Subcutaneous abdominal adipose tissue (tissue), 5 donors: ENCODE measurements at regions not wholly inside any gene's neighbourhood (a gene's known extent, or its start where the extent isn't known, plus 50 kb on each side); places are given as distances from the start of the nearest gene placed in this dataset.

ENCODE experiments used
- H3K27ac ChIP-seq: one replicate; pipeline ENCODE4 v1.7.0; 2013; ENCODE audit warnings: low read depth, mild to moderate bottlenecking, inconsistent platforms, low read length, moderate library complexity
- H3K27me3 ChIP-seq, 5 donors: one replicate each; pipeline ENCODE4 v1.7.0; 2013; ENCODE audit warnings: low read length in 5 of 5, inconsistent platforms in 1 of 5; ENCODE audit not compliant: control insufficient read depth in 5 of 5, insufficient read depth in 4 of 5
- H3K36me3 ChIP-seq, 5 donors: one replicate each; pipeline ENCODE4 v1.7.0; 2013; ENCODE audit warnings: low read length in 5 of 5; ENCODE audit not compliant: control insufficient read depth in 5 of 5, insufficient read depth in 5 of 5
- H3K4me1 ChIP-seq, 5 donors: one replicate each; pipeline ENCODE4 v1.7.0; 2013; ENCODE audit warnings: low read length in 5 of 5, mild to moderate bottlenecking in 3 of 5, moderate library complexity in 1 of 5; ENCODE audit not compliant: control insufficient read depth in 5 of 5, insufficient read depth in 5 of 5
- H3K4me3 ChIP-seq, 5 donors: one replicate each; pipeline ENCODE4 v1.7.0; 2013; ENCODE audit warnings: low read length in 5 of 5, low read depth in 1 of 5
- H3K9ac ChIP-seq, 5 donors: one replicate each; pipeline ENCODE4 v1.7.0; 2013; ENCODE audit warnings: low read length in 5 of 5, mild to moderate bottlenecking in 4 of 5, moderate library complexity in 3 of 5
- H3K9me3 ChIP-seq, 5 donors: one replicate each; pipeline ENCODE4 v1.7.0; 2013; ENCODE audit warnings: low read length in 5 of 5; ENCODE audit not compliant: control insufficient read depth in 5 of 5
- donor health status: healthy.
- donor health status: healthy.
- donor health status: healthy.
- donor health status: healthy.
- donor health status: healthy.

- H3K27ac ChIP-seq = no peak overlapping the region
Observed at GRCh38 chr5:4514067-4514648, 626.0 kb upstream of the ADAMTS16 start.

GRCh38 chr5:4518903-4519672, 621.0 kb upstream of the ADAMTS16 start:
- H3K36me3 ChIP-seq = no peaks in the 10 kb centered on the region
- no peak overlapping the region for H3K9ac ChIP-seq
- H3K4me3 ChIP-seq = no peak overlapping the region
- H3K27ac ChIP-seq = no peak overlapping the region
- H3K4me1 ChIP-seq = no peaks in the 10 kb centered on the region
- H3K9me3 ChIP-seq = no peaks in the 10 kb centered on the region
- peaks cover 0 to 8% (median 0%) of the 10 kb centered on the region in 5 donors for H3K27me3 ChIP-seq

More at GRCh38 chr5:4514067-4514648, 626.0 kb upstream of the ADAMTS16 start:
- no peak overlapping the region for H3K9ac ChIP-seq
- no peaks in the 10 kb centered on the region for H3K36me3 ChIP-seq
- peaks cover 0 to 8% (median 5%) of the 10 kb centered on the region in 5 donors for H3K27me3 ChIP-seq
- H3K4me1 ChIP-seq = peaks cover 0 to 11% (median 2%) of the 10 kb centered on the region in 5 donors
- H3K9me3 ChIP-seq = no peaks in the 10 kb centered on the region
- H3K4me3 ChIP-seq = no peak overlapping the region

- Histone ChIP-seq H3K4me1 (no peaks in the 10 kb centered on the region), H3K27me3 (peaks cover 0 to 1% (median 0%) of the 10 kb centered on the region in 5 donors), H3K9ac (no peak overlapping the region), H3K9me3 (no peaks in the 10 kb centered on the region), H3K27ac (no peak overlapping the region), H3K4me3 (no peak overlapping the region), H3K36me3 (no peaks in the 10 kb centered on the region)
Observed at GRCh38 chr5:4520559-4520958, 619.6 kb upstream of the ADAMTS16 start.

- Histone ChIP-seq H3K4me3 (no peak overlapping the region), H3K27ac (no peak overlapping the region), H3K36me3 (no peaks in the 10 kb centered on the region), H3K9me3 (no peaks in the 10 kb centered on the region), H3K9ac (no peak overlapping the region), H3K27me3 (no peaks in the 10 kb centered on the region), H3K4me1 (no peaks in the 10 kb centered on the region)
Observed at GRCh38 chr5:4523038-4523437, 617.1 kb upstream of the ADAMTS16 start.

GRCh38 chr5:4531756-4532704, 608.1 kb upstream of the ADAMTS16 start:
- Histone ChIP-seq H3K27ac (no peak overlapping the region), H3K9me3 (no peaks in the 10 kb centered on the region), H3K36me3 (no peaks in the 10 kb centered on the region), H3K9ac (no peak overlapping the region), H3K27me3 (no peaks in the 10 kb centered on the region), H3K4me1 (peaks cover 0 to 7% (median 0%) of the 10 kb centered on the region in 5 donors), H3K4me3 (no peak overlapping the region)

GRCh38 chr5:4532705-4533080, 607.4 kb upstream of the ADAMTS16 start:
- H3K27me3 ChIP-seq = no peaks in the 10 kb centered on the region
- no peaks in the 10 kb centered on the region for H3K36me3 ChIP-seq
- H3K4me1 ChIP-seq = peaks cover 0 to 7% (median 0%) of the 10 kb centered on the region in 5 donors
- H3K9me3 ChIP-seq = no peaks in the 10 kb centered on the region
- H3K4me3 ChIP-seq = no peak overlapping the region
- no peak overlapping the region for H3K9ac ChIP-seq
- H3K27ac ChIP-seq = no peak overlapping the region

GRCh38 chr5:4533457-4534105, 606.5 kb upstream of the ADAMTS16 start:
- no peaks in the 10 kb centered on the region for H3K9me3 ChIP-seq
- H3K4me1 ChIP-seq = peaks cover 0 to 7% (median 0%) of the 10 kb centered on the region in 5 donors
- no peak overlapping the region for H3K9ac ChIP-seq
- H3K4me3 ChIP-seq = no peak overlapping the region
- no peaks in the 10 kb centered on the region for H3K27me3 ChIP-seq
- no peaks in the 10 kb centered on the region for H3K36me3 ChIP-seq
- no peak overlapping the region for H3K27ac ChIP-seq

- Histone ChIP-seq H3K27me3 (no peaks in the 10 kb centered on the region), H3K9me3 (no peaks in the 10 kb centered on the region), H3K9ac (no peak overlapping the region), H3K36me3 (no peaks in the 10 kb centered on the region), H3K4me1 (peaks cover 0 to 7% (median 0%) of the 10 kb centered on the region in 5 donors), H3K4me3 (no peak overlapping the region), H3K27ac (no peak overlapping the region)
Observed at GRCh38 chr5:4537489-4537888, 602.6 kb upstream of the ADAMTS16 start.

- no peaks in the 10 kb centered on the region for H3K9me3 ChIP-seq
- no peak overlapping the region for H3K9ac ChIP-seq
- H3K4me3 ChIP-seq = no peak overlapping the region
- peaks cover 0 to 5% (median 0%) of the 10 kb centered on the region in 5 donors for H3K4me1 ChIP-seq
- H3K27ac ChIP-seq = no peak overlapping the region
- no peaks in the 10 kb centered on the region for H3K27me3 ChIP-seq
- no peaks in the 10 kb centered on the region for H3K36me3 ChIP-seq
Observed at GRCh38 chr5:4540375-4541173, 599.6 kb upstream of the ADAMTS16 start.
